Neural progenitor cell (in vitro differentiated cells): ENCODE measurements at regions not wholly inside any gene's neighbourhood (a gene's known extent, or its start where the extent isn't known, plus 50 kb on each side); places are given as distances from the start of the nearest gene placed in this dataset.
"Not testable (repeated sequence)": the region's sequence is repeated elsewhere in the genome, so short reads cannot be mapped to it uniquely, and the experiment has no call there.

Source experiments
- CTCF ChIP-seq: fragments of 200-600 bp; sonication (generic); IDR thresholded peaks from 2 replicates; pipeline ENCODE4 v1.5.1; 2017; ENCODE audit warnings: antibody characterized with exemption, mild to moderate bottlenecking
- EZH2 ChIP-seq: fragments of 200-600 bp; sonication (generic); IDR thresholded peaks from 2 replicates; pipeline ENCODE4 v1.6.1; 2017; ENCODE audit warnings: antibody characterized with exemption, mild to moderate bottlenecking, moderate library complexity
- EZH2phosphoT487 ChIP-seq: fragments of 200-600 bp; sonication (generic); IDR thresholded peaks from 2 replicates; pipeline ENCODE4 v1.6.1; 2017; ENCODE audit warnings: antibody characterized with exemption

GRCh38 chr3:65133752-65134151 is 446.0 kb upstream of the ADAMTS9 start:
- TF ChIP-seq EZH2, CTCF, EZH2phosphoT487: not testable (repeated sequence)
